H1 (cell line): ENCODE measurements at regions not wholly inside any gene's neighbourhood (a gene's known extent, or its start where the extent isn't known, plus 50 kb on each side); places are given as distances from the start of the nearest gene placed in this dataset.

Source experiments
- CTCF ChIA-PET: fragments of 300-600 bp; sonication (Branson Sonifier 250); formaldehyde crosslinking; loops from one replicate; lab custom pipeline; 2021; ENCODE audit not compliant: partially characterized antibody; lab: Charles Lee
- POLR2A ChIA-PET: fragments of 300-600 bp; sonication (Branson Sonifier 250); formaldehyde crosslinking; loops from one replicate; lab custom pipeline; 2021; ENCODE audit warnings: inconsistent platforms; ENCODE audit not compliant: partially characterized antibody; lab: Charles Lee
- DNase-seq, 2 experiments: peaks; one replicate each; pipeline versions ENCODE4 v3.0.0 to v3.0.0-alpha.2; 2010 to 2022; ENCODE audit warnings: low spot score in 2 of 2, low read depth in 1 of 2, mixed read lengths in 1 of 2
- FAIRE-seq: peaks from 2 replicates; lab custom pipeline; 2011; peaks lifted over from hg19 to GRCh38; lab: Jason Lieb, UNC
- H2AFZ ChIP-seq: 2 replicates; pipeline ENCODE4 v1.8.1; 2012; ENCODE audit warnings: low read length, inconsistent platforms
- H2AK5ac ChIP-seq: 2 replicates; pipeline ENCODE4 v1.6.1; 2013; ENCODE audit warnings: low read depth, low read length
- H2BK120ac ChIP-seq: replicated peaks from 2 replicates; pipeline ENCODE3; 2013; ENCODE audit warnings: low read depth, low read length, inconsistent platforms
- H2BK12ac ChIP-seq: 2 replicates; pipeline ENCODE4 v1.6.1; 2013; ENCODE audit warnings: low read depth, low read length
- H2BK15ac ChIP-seq: 2 replicates; pipeline ENCODE4 v1.6.1; 2013; ENCODE audit warnings: low read length
- H2BK20ac ChIP-seq: 2 replicates; pipeline ENCODE4 v1.6.1; 2013; ENCODE audit warnings: low read length
- H2BK5ac ChIP-seq: 2 replicates; pipeline ENCODE4 v1.6.1; 2013; ENCODE audit warnings: low read depth, low read length
- H3K14ac ChIP-seq: 2 replicates; pipeline ENCODE4 v1.6.1; 2013; ENCODE audit warnings: inconsistent platforms; ENCODE audit not compliant: insufficient read length
- H3K18ac ChIP-seq: 2 replicates; pipeline ENCODE4 v1.6.1; 2013; ENCODE audit warnings: low read length; ENCODE audit errors: extremely low read depth
- H3K23ac ChIP-seq: 2 replicates; pipeline ENCODE4 v1.6.1; 2013; ENCODE audit warnings: inconsistent platforms; ENCODE audit not compliant: insufficient read length
- H3K23me2 ChIP-seq: 2 replicates; pipeline ENCODE4 v1.6.1; 2013; ENCODE audit warnings: low read depth, low read length
- H3K27ac ChIP-seq: 2 replicates; pipeline ENCODE4 v1.6.1; 2011; ENCODE audit warnings: low read depth, low read length, inconsistent platforms
- H3K27me3 ChIP-seq, 4 experiments: replicated peaks in 1 of 4; 1 replicate in 1 of 4; 2 replicates in 3 of 4; pipeline versions ENCODE4 v1.6.1 to v1.8.1; 2011 to 2013; ENCODE audit warnings: low read length in 3 of 4, mild to moderate bottlenecking in 3 of 4, inconsistent platforms in 2 of 4, mixed read lengths in 2 of 4, moderate library complexity in 1 of 4; ENCODE audit not compliant: control insufficient read depth in 3 of 4, insufficient read depth in 3 of 4; ENCODE audit errors: extremely low read depth in 1 of 4
- H3K36me3 ChIP-seq, 4 experiments: 2 replicates each; pipeline versions ENCODE4 v1.6.1 to v1.8.1; 2011 to 2013; ENCODE audit warnings: mild to moderate bottlenecking in 4 of 4, low read length in 3 of 4, moderate library complexity in 2 of 4, control low read depth in 1 of 4, inconsistent platforms in 1 of 4; ENCODE audit not compliant: insufficient read depth in 4 of 4, control insufficient read depth in 2 of 4
- H3K4ac ChIP-seq: replicated peaks from 2 replicates; pipeline ENCODE3; 2013; ENCODE audit warnings: low read length, low read depth, mixed read lengths, inconsistent platforms; ENCODE audit not compliant: insufficient read length
- H3K4me1 ChIP-seq, 4 experiments: replicated peaks in 1 of 4; 1 replicate in 1 of 4; 2 replicates in 3 of 4; pipeline versions ENCODE4 v1.6.1 to v1.8.1; 2011 to 2013; ENCODE audit warnings: low read length in 3 of 4, inconsistent platforms in 2 of 4, mixed read lengths in 1 of 4; ENCODE audit not compliant: insufficient read depth in 4 of 4, control insufficient read depth in 3 of 4
- H3K4me2 ChIP-seq, 2 experiments: 2 replicates each; pipeline versions ENCODE4 v1.6.1 to v1.8.1; 2011 to 2013; ENCODE audit warnings: low read depth in 2 of 2, low read length in 2 of 2, control low read depth in 1 of 2, inconsistent platforms in 1 of 2, mild to moderate bottlenecking in 1 of 2; ENCODE audit not compliant: insufficient read depth in 1 of 2
- H3K4me3 ChIP-seq, 4 experiments: fragments of 200-600, 300-600 bp in 1 of 4; sonication (generic), shearing (Covaris generic), sonication (Bioruptor Twin) in 1 of 4; 2 replicates each; pipeline versions ENCODE4 v1.5.1 to v1.8.1; 2011 to 2016; ENCODE audit warnings: low read length in 4 of 4, low read depth in 3 of 4, control low read depth in 2 of 4, inconsistent platforms in 2 of 4, mild to moderate bottlenecking in 2 of 4, mixed read lengths in 1 of 4, moderate library complexity in 1 of 4; ENCODE audit not compliant: insufficient read depth in 2 of 4; ENCODE audit errors: extremely low read depth in 1 of 4
- H3K56ac ChIP-seq: replicated peaks from 2 replicates; pipeline ENCODE3; 2013; ENCODE audit warnings: low read depth, mild to moderate bottlenecking, mixed read lengths, low read length, inconsistent platforms; ENCODE audit not compliant: insufficient read length
- H3K79me1 ChIP-seq: 2 replicates; pipeline ENCODE4 v1.6.1; 2013; ENCODE audit warnings: low read depth, low read length, control low read depth
- H3K79me2 ChIP-seq, 2 experiments: 2 replicates each; pipeline versions ENCODE4 v1.6.1 to v1.8.1; 2012 to 2013; ENCODE audit warnings: low read length in 2 of 2, mild to moderate bottlenecking in 2 of 2, inconsistent platforms in 1 of 2; ENCODE audit not compliant: insufficient read depth in 2 of 2, control insufficient read depth in 1 of 2
- H3K9ac ChIP-seq, 4 experiments: replicated peaks in 1 of 4; 1 replicate in 1 of 4; 2 replicates in 3 of 4; pipeline versions ENCODE4 v1.6.1 to v1.8.1; 2011 to 2013; ENCODE audit warnings: low read depth in 3 of 4, low read length in 3 of 4, control low read depth in 2 of 4, mild to moderate bottlenecking in 2 of 4, moderate library complexity in 2 of 4, inconsistent platforms in 1 of 4; ENCODE audit errors: extremely low read depth in 1 of 4
- H3K9me3 ChIP-seq, 2 experiments: 2 replicates each; pipeline versions ENCODE4 v1.6.1 to v1.8.1; 2012 to 2013; ENCODE audit warnings: mild to moderate bottlenecking in 2 of 2, moderate library complexity in 2 of 2, control low read depth in 1 of 2, inconsistent platforms in 1 of 2, low read depth in 1 of 2, low read length in 1 of 2, mixed read lengths in 1 of 2; ENCODE audit not compliant: insufficient read depth in 2 of 2
- H4K20me1 ChIP-seq, 2 experiments: replicated peaks in 1 of 2; 2 replicates each; pipeline versions ENCODE3 to v1.8.1; 2011 to 2013; ENCODE audit warnings: inconsistent platforms in 2 of 2, low read length in 2 of 2, mild to moderate bottlenecking in 1 of 2; ENCODE audit not compliant: insufficient read depth in 2 of 2, control insufficient read depth in 1 of 2
- H4K5ac ChIP-seq: 2 replicates; pipeline ENCODE4 v1.6.1; 2013; ENCODE audit warnings: low read length, low read depth, mixed read lengths, inconsistent platforms; ENCODE audit not compliant: insufficient read length
- H4K8ac ChIP-seq: 2 replicates; pipeline ENCODE4 v1.8.0; 2013; ENCODE audit warnings: mild to moderate bottlenecking, moderate library complexity, low read length, inconsistent platforms; ENCODE audit not compliant: insufficient read depth; ENCODE audit errors: extremely low read depth
- H4K91ac ChIP-seq: replicated peaks from 2 replicates; pipeline ENCODE3; 2013; ENCODE audit warnings: low read length, mixed read lengths, inconsistent platforms; ENCODE audit not compliant: insufficient read length
- FOSL1 ChIP-seq: IDR thresholded peaks from 2 replicates; pipeline ENCODE4 v1.6.1; 2011; ENCODE audit warnings: mild to moderate bottlenecking, low read depth, low read length, moderate library complexity; ENCODE audit not compliant: insufficient read depth
- GTF2F1 ChIP-seq: IDR thresholded peaks from 2 replicates; pipeline ENCODE4 v1.6.1; 2012; ENCODE audit warnings: low read depth, low read length, improper control_type of control experiment, borderline replicate concordance
- HDAC6 ChIP-seq: IDR thresholded peaks from one replicate; pipeline ENCODE4 v1.7.1; 2012; ENCODE audit warnings: low read depth, mild to moderate bottlenecking, inconsistent platforms, low read length, moderate library complexity
- POLR2AphosphoS5 ChIP-seq: IDR thresholded peaks from 2 replicates; pipeline ENCODE4 v1.6.1; 2011; ENCODE audit warnings: low read depth, low read length
- POU5F1 ChIP-seq: IDR thresholded peaks from 2 replicates; pipeline ENCODE4 v1.6.1; 2011; ENCODE audit warnings: low read depth, mild to moderate bottlenecking, low read length, moderate library complexity
- SP4 ChIP-seq: IDR thresholded peaks from 2 replicates; pipeline ENCODE4 v1.6.1; 2012; ENCODE audit warnings: low read length, inconsistent platforms
- SRF ChIP-seq: IDR thresholded peaks from 2 replicates; pipeline ENCODE4 v1.6.1; 2011; ENCODE audit warnings: mild to moderate bottlenecking, low read depth, low read length, moderate library complexity
- WGBS, 2 experiments: shearing (Covaris generic) in 1 of 2; methylation state at CpG; one replicate each; pipeline versions ENCODE4 v1.1.6 to v1.1.7; 2013 to 2015; ENCODE audit warnings: low lambda C conversion rate in 2 of 2, mixed read lengths in 2 of 2, inconsistent platforms in 1 of 2, low coverage in 1 of 2, missing lambda C conversion rate in 1 of 2; ENCODE audit not compliant: insufficient replicate concordance in 2 of 2, insufficient coverage in 1 of 2, insufficient read length in 1 of 2; ENCODE audit errors: extremely low coverage in 1 of 2, missing lambda C conversion rate in 1 of 2; 5-methylcytosine and 5-hydroxymethylcytosine counted together

GRCh38 chr17:72447251-72447640, 326.4 kb downstream of the SOX9 start:
- Histone ChIP-seq H3K9ac (no peak overlapping the region), H4K8ac (no peak overlapping the region), H2BK12ac (no peak overlapping the region), H2AFZ (no peak overlapping the region), H3K56ac (no peak overlapping the region), H3K4me1 (peaks cover 0 to 2% (median 0%) of the 10 kb centered on the region in 4 experiments; a peak in 1 of 7 replicates), H2BK20ac (no peak overlapping the region), H3K27me3 (no peaks in the 10 kb centered on the region), H3K79me2 (no peaks in the 10 kb centered on the region), H2BK5ac (no peak overlapping the region), H4K5ac (no peak overlapping the region), H3K4me2 (no peak overlapping the region), H3K14ac (no peak overlapping the region), H3K79me1 (no peaks in the 10 kb centered on the region), H2BK120ac (no peak overlapping the region), H3K4ac (no peak overlapping the region), H3K36me3 (no peaks in the 10 kb centered on the region), H3K23ac (no peak overlapping the region), H3K18ac (no peak overlapping the region), H4K20me1 (no peaks in the 10 kb centered on the region), H3K23me2 (no peaks in the 10 kb centered on the region), H2AK5ac (no peak overlapping the region), H3K27ac (no peak overlapping the region), H2BK15ac (no peak overlapping the region), H4K91ac (no peak overlapping the region), H3K9me3 (no peaks in the 10 kb centered on the region), H3K4me3 (no peak overlapping the region)
- ChIA-PET POLR2A (no interaction called here), CTCF (no interaction called here)
- FAIRE-seq (no peak), DNase-seq (no peak)
- WGBS, 2 experiments = 92% methylated on average over 3 of the region's 3 CpGs; no CpG with 5 or more reads in 1 of the 2 experiments
- TF ChIP-seq HDAC6 (no peak), SRF (no peak), GTF2F1 (no peak), SP4 (no peak), FOSL1 (no peak), POU5F1 (no peak), POLR2AphosphoS5 (no peak)
